Stomach smooth muscle (tissue), 2 donors: ENCODE measurements at regions not wholly inside any gene's neighbourhood (a gene's known extent, or its start where the extent isn't known, plus 50 kb on each side); places are given as distances from the start of the nearest gene placed in this dataset.

Experiments
- H3K27ac ChIP-seq: one replicate; pipeline ENCODE4 v1.7.0; 2013; ENCODE audit warnings: mild to moderate bottlenecking, low read length, inconsistent platforms
- H3K27me3 ChIP-seq, 2 donors: one replicate each; pipeline ENCODE4 v1.7.0; 2013; ENCODE audit warnings: low read length in 2 of 2; ENCODE audit not compliant: insufficient read depth in 2 of 2, control insufficient read depth in 1 of 2
- H3K36me3 ChIP-seq, 2 donors: one replicate each; pipeline ENCODE4 v1.7.0; 2013; ENCODE audit warnings: low read length in 2 of 2; ENCODE audit not compliant: control insufficient read depth in 2 of 2, insufficient read depth in 2 of 2
- H3K4me1 ChIP-seq: one replicate; pipeline ENCODE4 v1.7.0; 2013; ENCODE audit warnings: low read length; ENCODE audit not compliant: control insufficient read depth, insufficient read depth
- H3K4me3 ChIP-seq, 2 donors: one replicate each; pipeline ENCODE4 v1.7.0; 2013; ENCODE audit warnings: low read length in 2 of 2
- H3K9ac ChIP-seq, 2 donors: one replicate each; pipeline ENCODE4 v1.7.0; 2013; ENCODE audit warnings: low read length in 2 of 2, mild to moderate bottlenecking in 1 of 2
- H3K9me3 ChIP-seq, 2 donors: one replicate each; pipeline ENCODE4 v1.7.0; 2013; ENCODE audit warnings: low read length in 2 of 2; ENCODE audit not compliant: control insufficient read depth in 2 of 2
- donor health status: healthy.
- donor health status: Pancreatic carcinoma.

- no peak overlapping the region for H3K27ac ChIP-seq
- H3K36me3 ChIP-seq = no peaks in the 10 kb centered on the region
- no peaks in the 10 kb centered on the region for H3K9me3 ChIP-seq
- no peak overlapping the region for H3K9ac ChIP-seq
- no peaks in the 10 kb centered on the region for H3K27me3 ChIP-seq
- H3K4me3 ChIP-seq = no peak overlapping the region
- no peaks in the 10 kb centered on the region for H3K4me1 ChIP-seq
Observed at GRCh38 chr5:7179364-7179763, 216.6 kb upstream of the ADCY2 start.

- H3K36me3 ChIP-seq = no peaks in the 10 kb centered on the region
- no peak overlapping the region for H3K9ac ChIP-seq
- no peaks in the 10 kb centered on the region for H3K27me3 ChIP-seq
- no peaks in the 10 kb centered on the region for H3K9me3 ChIP-seq
- H3K27ac ChIP-seq = no peak overlapping the region
- H3K4me3 ChIP-seq = no peak overlapping the region
- no peaks in the 10 kb centered on the region for H3K4me1 ChIP-seq
Observed at GRCh38 chr5:7181841-7182240, 214.1 kb upstream of the ADCY2 start.

DNA sequence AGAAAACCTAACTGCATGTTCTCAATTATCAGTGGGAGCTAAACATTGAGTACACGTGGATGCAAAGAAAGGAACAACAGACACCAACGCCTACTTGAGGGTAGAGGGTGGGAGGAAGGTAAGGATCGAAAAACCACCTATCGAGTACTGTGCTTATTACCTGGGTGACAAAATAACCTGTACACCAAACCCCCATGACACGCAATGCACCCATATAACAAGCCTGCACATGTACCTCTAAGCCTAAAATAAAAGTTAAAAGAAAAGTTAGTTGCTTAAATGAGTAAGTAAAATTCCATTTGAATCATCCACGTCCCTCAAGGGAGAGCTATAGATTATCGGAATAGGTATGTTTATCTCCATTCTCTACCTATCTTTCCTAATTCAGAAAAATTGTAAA is 210.2 kb upstream of the ADCY2 start:
- no peak overlapping the region for H3K9ac ChIP-seq
- H3K27me3 ChIP-seq = no peaks in the 10 kb centered on the region
- H3K4me1 ChIP-seq = no peaks in the 10 kb centered on the region
- no peak overlapping the region for H3K27ac ChIP-seq
- H3K36me3 ChIP-seq = no peaks in the 10 kb centered on the region
- H3K9me3 ChIP-seq = no peaks in the 10 kb centered on the region
- H3K4me3 ChIP-seq = no peak overlapping the region

DNA sequence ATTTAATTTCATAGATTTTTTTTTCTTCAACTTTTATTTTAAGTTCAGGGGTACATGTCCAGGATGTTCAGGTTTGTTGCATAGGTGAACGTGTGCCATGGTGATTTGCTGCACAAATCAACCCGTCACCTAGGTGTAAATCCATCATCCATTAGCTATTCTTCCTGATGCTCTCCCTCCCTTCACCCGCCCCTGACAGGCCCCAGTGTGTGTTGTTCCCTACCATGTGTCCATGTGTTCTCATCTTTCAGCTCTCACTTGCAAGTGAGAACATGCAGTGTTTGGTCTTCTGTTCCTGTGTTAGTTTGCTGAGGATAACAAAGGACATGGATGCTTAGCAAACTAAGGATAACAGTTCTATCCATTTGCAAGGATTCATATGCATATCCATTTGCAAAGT is 209.1 kb upstream of the ADCY2 start:
- no peak overlapping the region for H3K4me3 ChIP-seq
- H3K27ac ChIP-seq = no peak overlapping the region
- no peaks in the 10 kb centered on the region for H3K36me3 ChIP-seq
- no peaks in the 10 kb centered on the region for H3K9me3 ChIP-seq
- H3K27me3 ChIP-seq = no peaks in the 10 kb centered on the region
- H3K4me1 ChIP-seq = no peaks in the 10 kb centered on the region
- H3K9ac ChIP-seq = no peak overlapping the region

- no peaks in the 10 kb centered on the region for H3K4me1 ChIP-seq
- no peak overlapping the region for H3K4me3 ChIP-seq
- H3K36me3 ChIP-seq = no peaks in the 10 kb centered on the region
- no peaks in the 10 kb centered on the region for H3K27me3 ChIP-seq
- no peaks in the 10 kb centered on the region for H3K9me3 ChIP-seq
- no peak overlapping the region for H3K9ac ChIP-seq
- no peak overlapping the region for H3K27ac ChIP-seq
Observed at GRCh38 chr5:7190712-7191250, 205.2 kb upstream of the ADCY2 start.

DNA sequence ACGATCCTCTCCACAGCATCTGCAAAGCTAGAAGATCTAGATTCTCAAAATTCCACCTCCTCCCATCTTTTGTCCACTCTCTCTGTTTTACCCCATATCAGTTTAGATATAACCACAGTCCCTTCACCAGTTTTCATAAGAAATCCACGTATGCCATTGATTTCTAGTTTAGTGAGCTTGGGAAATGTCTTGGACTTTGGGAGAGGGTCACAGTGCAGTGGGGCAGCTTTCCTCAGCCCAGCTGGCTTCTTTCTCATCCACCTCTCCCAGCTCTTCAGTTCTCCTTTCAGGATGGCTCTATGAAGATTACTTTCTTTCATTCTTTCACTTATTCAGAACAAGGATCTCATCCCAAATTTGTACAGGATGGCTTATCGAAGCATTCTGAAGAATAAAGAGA is 203.9 kb upstream of the ADCY2 start:
- Histone ChIP-seq H3K27me3 (no peaks in the 10 kb centered on the region), H3K27ac (no peak overlapping the region), H3K9me3 (no peaks in the 10 kb centered on the region), H3K36me3 (no peaks in the 10 kb centered on the region), H3K4me3 (no peak overlapping the region), H3K4me1 (no peaks in the 10 kb centered on the region), H3K9ac (no peak overlapping the region)

DNA sequence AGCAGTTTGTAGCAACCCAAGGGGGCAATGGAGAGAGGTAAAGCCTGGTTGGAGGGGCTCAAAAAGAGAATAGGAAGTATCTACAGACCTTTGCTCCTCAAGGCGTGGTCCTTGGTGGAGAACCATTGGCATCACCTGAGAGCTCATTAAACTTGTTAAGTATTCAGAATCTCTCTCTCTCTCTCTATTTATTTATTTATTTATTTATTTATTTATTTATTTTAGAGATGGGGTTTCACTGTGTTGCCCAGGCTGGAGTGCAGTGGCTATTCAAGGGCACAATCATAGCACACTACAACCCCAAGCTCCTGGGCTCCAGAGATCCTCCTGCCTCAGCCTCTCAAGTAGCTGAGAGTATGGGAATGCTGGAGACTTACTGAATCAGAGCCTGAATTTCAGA is 193.1 kb upstream of the ADCY2 start:
- Histone ChIP-seq H3K4me1 (no peaks in the 10 kb centered on the region), H3K27ac (no peak overlapping the region), H3K9me3 (no peaks in the 10 kb centered on the region), H3K36me3 (no peaks in the 10 kb centered on the region), H3K4me3 (no peak overlapping the region), H3K27me3 (no peaks in the 10 kb centered on the region), H3K9ac (no peak overlapping the region)

- H3K9me3 ChIP-seq = no peaks in the 10 kb centered on the region
- H3K4me3 ChIP-seq = no peak overlapping the region
- H3K4me1 ChIP-seq = no peaks in the 10 kb centered on the region
- no peak overlapping the region for H3K9ac ChIP-seq
- H3K27ac ChIP-seq = no peak overlapping the region
- no peaks in the 10 kb centered on the region for H3K36me3 ChIP-seq
- H3K27me3 ChIP-seq = no peaks in the 10 kb centered on the region
Observed at GRCh38 chr5:7207979-7208378, 188.0 kb upstream of the ADCY2 start.

DNA sequence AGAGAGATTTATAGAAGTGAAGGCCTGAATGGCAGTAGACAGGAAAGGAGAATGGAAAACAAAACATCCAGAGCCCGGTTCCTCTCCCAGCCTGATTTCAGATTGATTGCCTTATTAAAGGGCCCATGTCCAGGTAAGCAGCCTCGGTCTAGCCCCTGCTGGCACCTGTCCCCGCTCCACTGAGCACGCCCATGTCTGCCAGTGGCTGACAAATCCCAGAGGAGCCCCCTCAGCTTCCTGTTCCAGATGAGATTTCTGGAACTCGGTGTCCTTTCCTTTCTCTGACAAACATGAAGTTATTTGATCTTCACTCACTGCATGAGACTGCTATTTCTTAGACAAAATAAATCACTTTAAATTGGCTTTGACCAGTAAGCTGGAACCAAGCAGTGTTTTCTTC is 187.0 kb upstream of the ADCY2 start:
- no peaks in the 10 kb centered on the region for H3K36me3 ChIP-seq
- no peak overlapping the region for H3K9ac ChIP-seq
- H3K27ac ChIP-seq = no peak overlapping the region
- H3K4me1 ChIP-seq = no peaks in the 10 kb centered on the region
- H3K9me3 ChIP-seq = no peaks in the 10 kb centered on the region
- no peak overlapping the region for H3K4me3 ChIP-seq
- no peaks in the 10 kb centered on the region for H3K27me3 ChIP-seq

DNA sequence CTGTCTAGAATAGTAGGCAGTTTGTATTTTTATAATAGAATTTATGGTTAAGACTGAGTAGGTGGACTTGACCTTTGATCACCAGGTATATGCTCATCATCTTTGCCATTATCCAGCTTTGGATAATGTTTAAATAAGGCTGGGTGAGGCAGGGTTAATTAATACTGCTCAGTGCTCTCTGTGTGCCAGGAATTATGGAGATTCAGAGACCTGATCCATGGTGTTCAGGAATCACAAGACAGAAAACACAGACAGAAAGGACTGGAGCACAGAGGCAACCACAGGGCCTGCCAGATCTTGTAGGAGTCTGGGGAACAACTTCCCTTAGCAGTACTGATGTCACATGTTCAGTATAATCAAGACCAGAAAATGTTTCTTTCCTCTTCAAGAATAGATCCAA is 186.3 kb upstream of the ADCY2 start:
- Histone ChIP-seq H3K9ac (no peak overlapping the region), H3K36me3 (no peaks in the 10 kb centered on the region), H3K9me3 (no peaks in the 10 kb centered on the region), H3K4me3 (no peak overlapping the region), H3K27me3 (no peaks in the 10 kb centered on the region), H3K4me1 (no peaks in the 10 kb centered on the region), H3K27ac (no peak overlapping the region)

DNA sequence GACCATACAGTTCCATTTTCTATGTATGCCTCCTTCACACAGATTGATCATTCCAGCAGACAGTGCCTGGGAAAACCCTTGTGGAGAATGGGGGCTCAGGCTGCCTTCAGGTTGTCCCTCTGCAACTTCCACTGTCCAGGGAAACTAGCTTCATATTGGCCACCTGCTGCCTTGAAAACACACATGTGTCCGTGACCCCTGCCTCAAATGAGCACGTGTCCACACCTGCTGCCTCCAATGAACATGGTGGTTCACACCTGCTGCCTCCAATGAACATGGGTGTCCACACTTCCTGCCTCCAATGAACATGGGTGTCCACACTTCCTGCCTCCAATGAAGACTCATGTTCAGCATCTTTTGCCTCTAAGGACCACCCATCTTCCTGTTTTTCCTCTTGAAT is 185.4 kb upstream of the ADCY2 start:
- H3K36me3 ChIP-seq = no peaks in the 10 kb centered on the region
- no peaks in the 10 kb centered on the region for H3K27me3 ChIP-seq
- no peak overlapping the region for H3K27ac ChIP-seq
- H3K4me3 ChIP-seq = no peak overlapping the region
- H3K9ac ChIP-seq = no peak overlapping the region
- no peaks in the 10 kb centered on the region for H3K9me3 ChIP-seq
- H3K4me1 ChIP-seq = no peaks in the 10 kb centered on the region
